Activated CD4-positive, alpha-beta T cell treated with anti-CD3 and anti-CD28 coated beads, Interleukin-2, amount 50 U/mL, for 24 hours (primary cell): ENCODE measurements at regions not wholly inside any gene's neighbourhood (a gene's known extent, or its start where the extent isn't known, plus 50 kb on each side); places are given as distances from the start of the nearest gene placed in this dataset.

Source experiments
- DNase-seq, 2 donors: peaks; one replicate each; pipeline ENCODE4 v3.0.0-alpha.2; 2020; ENCODE audit warnings: low read depth in 1 of 2, low spot score in 1 of 2

GRCh38 chr7:17680943-17681351 lies 259.3 kb downstream of the SNX13 start:
- no peak for DNase-seq

DNA sequence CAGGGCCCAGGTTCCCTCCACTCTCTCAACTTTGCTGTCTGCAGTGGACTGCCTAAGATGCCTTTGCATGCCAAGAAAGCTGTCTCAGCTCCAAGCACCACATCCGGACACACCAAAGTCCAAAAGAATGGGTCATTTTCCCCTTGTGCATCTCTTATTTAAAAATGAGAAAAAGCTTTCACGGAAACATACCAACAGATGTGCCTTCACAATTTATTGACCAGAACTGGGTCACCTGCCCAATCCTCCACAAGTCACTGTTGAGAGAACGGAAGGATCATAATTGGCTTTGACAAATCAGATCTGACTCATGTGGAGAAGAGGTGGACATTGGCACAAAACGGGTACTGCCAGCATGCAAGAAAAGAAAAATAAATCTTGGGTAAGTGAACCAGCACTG lies 258.3 kb downstream of the SNX13 start:
- DNase-seq: no peak

- no peak for DNase-seq
Measured at GRCh38 chr7:17682586-17682985, 257.7 kb downstream of the SNX13 start.

- no peak for DNase-seq
Measured at GRCh38 chr7:17685141-17685540, 255.2 kb downstream of the SNX13 start.

DNA sequence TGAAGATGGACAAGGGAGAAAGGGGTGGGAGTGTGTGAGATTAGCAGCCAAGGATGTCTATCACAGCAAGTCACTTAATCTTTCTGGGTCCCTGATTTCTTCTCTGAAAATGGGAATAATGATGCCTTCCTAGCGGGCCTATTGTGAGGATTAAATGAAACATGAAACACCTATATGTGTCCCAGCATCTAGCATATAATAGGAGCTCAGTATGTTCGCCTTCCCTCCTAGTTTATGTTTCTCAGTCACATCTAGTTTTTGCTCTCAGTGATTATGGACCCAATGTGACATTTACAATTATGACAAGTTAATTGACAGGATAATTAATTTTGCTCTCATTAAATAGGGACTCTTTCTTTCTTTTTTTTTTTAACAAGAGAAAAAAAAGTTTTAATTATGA lies 252.9 kb downstream of the SNX13 start:
- DNase-seq: no peak

DNA sequence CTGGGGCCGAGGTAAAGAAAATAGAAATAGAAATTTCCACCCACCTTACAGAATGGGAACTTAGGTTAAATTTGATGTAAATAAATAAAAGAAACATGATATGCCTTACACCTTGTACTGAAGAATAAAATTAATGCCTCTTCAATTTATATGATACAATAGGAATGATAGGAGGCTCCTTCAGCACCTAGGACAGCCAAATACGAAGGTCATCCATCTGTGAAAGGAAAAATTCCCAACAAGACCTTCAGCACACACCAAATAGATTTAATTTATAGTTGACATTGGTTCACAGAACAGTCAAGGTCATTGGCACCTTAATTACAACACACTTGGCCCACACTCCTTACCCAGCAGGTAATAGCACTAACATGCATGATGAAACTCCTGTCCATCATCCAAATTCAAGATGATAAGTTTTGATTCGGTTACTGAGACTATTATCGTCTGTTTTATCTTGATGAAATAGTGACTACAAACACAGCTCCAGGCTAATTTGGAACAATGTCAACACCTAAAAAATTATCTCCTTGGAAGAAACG lies 250.9 kb downstream of the SNX13 start:
- no peak for DNase-seq

- DNase-seq: no peak
Measured at GRCh38 chr7:17690030-17690429, 250.3 kb downstream of the SNX13 start.

GRCh38 chr7:17696422-17696821 lies 243.9 kb downstream of the SNX13 start:
- DNase-seq: no peak

DNA sequence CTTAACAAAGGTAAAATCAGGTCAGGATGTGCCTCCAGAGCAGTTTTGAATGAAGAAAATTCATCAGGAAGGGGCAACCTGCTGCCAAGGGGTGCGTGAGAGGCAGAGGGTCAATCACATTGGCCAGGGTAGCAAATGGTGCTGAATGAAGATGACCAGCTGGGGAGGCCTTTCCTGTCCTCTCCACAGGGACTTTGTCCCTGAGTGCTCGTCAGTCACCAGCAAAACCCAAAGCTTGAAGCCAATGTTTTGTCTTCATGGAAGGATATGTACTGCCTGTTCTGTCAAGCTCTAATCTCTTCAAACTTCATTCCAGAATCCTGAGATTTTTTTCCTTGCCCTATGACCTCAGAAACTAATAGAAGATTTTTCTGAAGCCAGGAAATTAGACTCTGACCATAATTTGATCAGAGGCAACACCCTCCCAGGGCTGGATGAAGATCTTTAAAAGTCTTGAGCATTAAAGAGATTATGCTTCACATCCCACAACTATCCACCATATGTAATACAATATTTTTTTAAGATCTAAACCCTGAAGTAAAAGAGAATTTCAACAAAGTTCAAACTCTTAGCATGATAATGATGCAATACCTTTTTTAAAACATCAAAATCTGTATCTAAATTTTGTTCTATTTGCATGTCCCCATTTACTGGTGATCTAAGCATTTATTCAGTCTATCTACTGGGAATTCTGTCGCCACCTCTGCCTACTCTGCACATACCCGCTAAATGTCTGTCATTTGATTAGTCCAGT lies 243.0 kb downstream of the SNX13 start:
- no peak for DNase-seq

- DNase-seq: no peak
Measured at GRCh38 chr7:17699696-17700095, 240.6 kb downstream of the SNX13 start.

DNA sequence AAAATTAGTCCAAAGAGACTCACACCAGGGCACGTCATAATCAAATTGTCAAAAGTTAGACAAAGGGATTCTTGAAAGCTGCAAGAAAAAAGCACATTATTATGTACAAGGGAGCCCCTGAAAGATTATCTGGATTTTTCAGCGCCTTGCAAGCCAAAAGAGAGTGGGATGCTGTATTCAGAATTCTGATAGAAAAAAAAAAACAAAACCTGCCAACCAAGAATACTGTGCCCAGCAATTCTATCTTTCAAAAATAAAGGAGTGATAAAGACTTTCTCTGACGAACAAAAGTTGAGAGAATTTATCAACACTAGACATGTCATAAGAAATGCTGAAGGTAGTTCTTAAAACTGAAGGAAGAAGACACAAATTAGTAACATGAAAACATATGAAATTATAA lies 240.2 kb downstream of the SNX13 start:
- DNase-seq: no peak

GRCh38 chr7:17706275-17706674 lies 234.0 kb downstream of the SNX13 start:
- DNase-seq: no peak

DNA sequence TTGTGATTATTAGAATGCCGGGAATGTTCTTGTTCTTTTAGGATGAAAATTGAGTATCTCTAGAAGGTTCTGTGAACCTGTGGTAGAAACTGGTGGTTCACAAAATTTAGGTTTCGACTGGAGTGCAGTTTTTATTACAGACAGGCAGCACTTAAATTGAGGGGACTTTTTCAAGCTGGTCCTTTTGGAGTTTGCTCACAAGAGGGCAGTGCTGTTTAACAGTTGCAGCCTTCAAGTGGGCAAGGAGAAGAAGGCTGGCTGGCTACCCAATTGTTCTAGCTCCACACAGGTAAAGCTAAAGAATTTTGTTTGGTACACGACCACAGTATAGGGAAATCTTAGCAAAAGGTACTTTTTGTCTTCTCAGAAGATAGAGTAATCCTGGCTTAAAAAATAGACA lies 233.6 kb downstream of the SNX13 start:
- DNase-seq: no peak

DNA sequence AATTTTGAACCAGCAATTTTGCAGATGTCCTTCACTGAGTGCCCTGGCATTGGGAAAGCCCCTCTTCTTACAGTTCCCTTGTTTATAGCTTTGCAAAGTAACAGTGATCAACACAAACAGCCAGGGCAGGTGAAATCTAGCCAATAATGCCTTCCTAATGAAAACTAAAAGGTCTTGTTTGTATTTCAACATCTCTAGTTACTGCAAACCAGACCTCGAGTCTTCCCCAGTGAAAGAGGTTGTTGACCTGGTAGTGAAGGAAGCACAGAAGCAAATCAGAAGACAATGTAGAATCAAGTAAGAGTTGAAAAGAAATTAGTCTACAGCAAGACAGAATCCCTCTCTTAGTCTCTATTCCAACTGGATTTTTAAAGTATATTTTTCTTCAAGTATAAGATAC lies 231.2 kb downstream of the SNX13 start:
- DNase-seq: no peak

- no peak for DNase-seq
Measured at GRCh38 chr7:17709599-17709998, 230.7 kb downstream of the SNX13 start.

DNA sequence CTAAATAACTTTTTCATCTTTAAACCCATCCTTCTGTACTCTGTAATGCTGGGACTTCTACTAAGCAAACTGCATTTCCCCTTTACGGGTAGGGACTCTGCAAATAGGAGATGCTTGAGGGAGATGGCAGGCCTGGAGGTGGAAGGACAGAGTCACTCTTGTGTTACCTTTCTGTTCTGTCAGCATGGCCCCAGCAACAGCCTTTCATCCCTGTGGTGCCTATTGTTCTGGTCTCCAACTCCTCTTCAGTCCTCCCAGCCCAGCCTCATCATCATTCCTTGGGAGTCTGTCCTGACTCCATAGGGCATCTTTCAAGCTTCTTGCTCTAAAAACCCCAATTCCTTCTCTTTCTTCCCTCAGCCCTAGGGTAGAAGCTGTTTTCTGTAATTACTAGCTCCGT lies 230.0 kb downstream of the SNX13 start:
- DNase-seq: no peak

- no peak for DNase-seq
Measured at GRCh38 chr7:17713584-17713983, 226.7 kb downstream of the SNX13 start.

DNA sequence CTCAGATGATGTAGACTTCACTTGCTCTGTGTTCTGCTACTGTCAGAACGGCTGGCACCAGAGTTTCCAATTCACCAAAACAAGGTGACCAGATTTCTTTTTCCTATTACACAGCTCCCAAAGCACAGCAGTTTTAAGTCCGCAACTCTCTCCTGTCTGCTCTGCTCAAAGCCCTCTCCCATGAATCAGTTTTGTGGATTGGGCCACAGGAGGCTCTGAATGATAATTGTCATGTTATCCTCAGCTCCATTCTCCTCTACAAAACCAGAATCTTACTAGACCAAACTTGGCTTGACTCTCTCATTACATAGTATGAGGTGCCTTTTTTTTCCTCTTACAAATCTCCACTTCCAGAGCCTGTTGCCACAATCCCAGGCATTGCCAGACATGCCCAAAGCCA lies 223.5 kb downstream of the SNX13 start:
- DNase-seq: no peak

DNA sequence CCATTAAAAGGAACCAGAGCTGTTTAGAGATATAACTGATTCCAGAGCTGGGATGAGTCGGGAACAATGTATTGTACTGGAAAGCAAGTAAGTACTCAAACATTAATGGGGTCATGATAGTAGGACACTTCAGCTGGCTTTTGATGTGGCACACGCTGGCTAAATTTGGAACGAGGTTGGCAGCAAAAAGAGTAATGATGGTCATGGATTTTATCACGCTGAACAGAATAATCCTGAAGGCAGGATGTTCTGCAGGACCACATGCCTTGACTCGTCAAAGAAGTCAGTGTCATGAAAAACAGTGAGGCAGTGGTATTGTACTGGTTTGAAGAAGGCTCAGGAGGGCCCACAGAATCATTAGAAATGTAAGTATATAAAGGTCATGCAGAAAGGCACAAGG lies 220.3 kb downstream of the SNX13 start:
- DNase-seq: no peak

GRCh38 chr7:17721736-17722285 lies 218.5 kb downstream of the SNX13 start:
- DNase-seq: no peak

DNA sequence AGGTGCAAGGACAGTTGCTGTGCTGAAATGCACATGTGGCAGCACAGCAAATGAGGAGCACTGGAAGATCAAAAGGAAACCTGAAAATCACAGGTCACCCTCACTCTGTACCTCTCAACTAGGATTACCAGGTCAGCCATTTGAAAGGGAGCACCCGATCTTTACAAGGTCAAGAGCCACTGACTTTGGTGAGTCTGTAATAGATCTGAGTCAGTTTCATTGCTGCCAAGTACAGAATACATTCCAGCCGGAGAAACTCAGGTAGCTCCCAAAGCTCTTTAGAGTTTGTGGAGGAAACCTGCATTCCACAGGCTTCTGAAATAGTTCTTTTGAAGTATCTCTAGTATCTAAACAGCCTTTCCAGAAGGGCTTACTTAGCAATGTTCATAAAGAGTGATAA lies 217.5 kb downstream of the SNX13 start:
- DNase-seq: no peak

- DNase-seq: no peak
Measured at GRCh38 chr7:17725821-17726220, 214.5 kb downstream of the SNX13 start.

DNA sequence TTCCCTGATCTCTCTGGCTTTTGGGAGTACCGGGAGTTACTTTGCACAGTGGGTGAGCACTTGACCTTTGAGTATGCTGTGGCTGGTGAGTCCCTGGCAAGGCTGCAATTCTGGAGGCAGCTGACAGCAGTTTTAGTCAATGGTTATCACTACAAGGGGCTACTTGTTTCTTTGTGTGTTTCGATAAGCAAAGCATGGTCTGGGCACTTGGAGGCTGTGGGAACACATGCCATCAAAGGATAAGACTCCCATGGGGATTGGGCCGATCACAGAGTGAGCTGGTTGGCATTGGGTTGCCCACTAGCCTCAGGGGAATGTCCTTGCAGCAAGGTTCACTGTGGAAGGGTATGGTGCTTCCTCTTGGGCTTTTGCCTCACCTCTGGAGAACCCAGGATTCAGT lies 208.2 kb downstream of the SNX13 start:
- DNase-seq: no peak
